GM18517 (cell line): ENCODE measurements at regions not wholly inside any gene's neighbourhood (a gene's known extent, or its start where the extent isn't known, plus 50 kb on each side); places are given as distances from the start of the nearest gene placed in this dataset.
"Not testable (repeated sequence)": the region's sequence is repeated elsewhere in the genome, so short reads cannot be mapped to it uniquely, and the experiment has no call there.

Experiments
- ATAC-seq: cut with Tn5 transposase; IDR thresholded peaks from one replicate; pipeline ENCODE4 v1.9.1; 2021; ENCODE audit warnings: mild to moderate bottlenecking, moderate library complexity; ENCODE audit not compliant: unreplicated experiment

- ATAC-seq = not testable (repeated sequence)
Measured at GRCh38 chr10:45056806-45057205, 56.1 kb downstream of the ZNF22 start.

DNA sequence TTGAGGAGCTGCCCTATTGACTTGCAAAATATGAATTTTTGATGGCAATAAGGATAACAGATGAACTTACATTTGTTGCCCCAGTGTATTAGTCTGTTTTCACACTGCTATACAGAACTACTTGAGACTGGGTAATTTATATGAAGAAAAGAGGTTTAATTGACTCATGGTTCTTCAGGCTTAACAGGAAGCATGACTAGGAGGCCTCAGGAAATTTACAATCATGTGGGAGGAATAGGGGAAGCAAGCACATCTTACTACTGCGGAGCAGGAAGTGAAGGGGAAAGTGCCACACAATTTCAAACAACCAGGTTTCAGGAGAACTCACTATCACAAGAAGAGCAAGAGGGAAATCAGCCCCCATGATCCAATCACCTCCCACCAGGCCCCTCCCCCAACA is 57.9 kb downstream of the ZNF22 start:
- ATAC-seq = no peak

DNA sequence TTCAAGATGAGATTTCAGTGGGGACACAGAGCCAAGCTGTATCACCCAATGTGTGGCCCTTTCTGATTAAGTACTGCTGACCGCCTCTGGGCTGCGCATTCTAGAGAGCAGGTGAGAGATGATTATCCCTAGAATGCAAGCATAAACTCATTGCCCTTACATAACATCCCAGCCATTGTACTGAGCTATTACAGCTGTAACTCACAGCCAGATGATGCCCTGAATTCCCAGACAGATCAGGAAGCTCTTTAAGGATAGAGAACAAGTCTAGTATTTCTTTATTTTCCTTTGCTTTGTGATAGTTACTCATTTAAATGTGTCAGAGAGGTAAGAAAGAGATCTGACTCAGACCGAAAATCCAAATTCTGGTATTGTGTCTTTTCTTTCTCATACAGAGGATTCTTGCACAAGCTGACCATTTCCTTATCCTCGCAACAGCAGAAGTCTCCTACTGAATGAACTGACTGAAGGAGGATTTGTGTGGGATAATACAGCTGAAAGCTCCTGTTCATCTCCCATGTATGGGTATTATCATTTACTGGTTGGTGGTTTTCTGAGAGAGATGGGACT is 58.4 kb downstream of the ZNF22 start:
- ATAC-seq = no peak

DNA sequence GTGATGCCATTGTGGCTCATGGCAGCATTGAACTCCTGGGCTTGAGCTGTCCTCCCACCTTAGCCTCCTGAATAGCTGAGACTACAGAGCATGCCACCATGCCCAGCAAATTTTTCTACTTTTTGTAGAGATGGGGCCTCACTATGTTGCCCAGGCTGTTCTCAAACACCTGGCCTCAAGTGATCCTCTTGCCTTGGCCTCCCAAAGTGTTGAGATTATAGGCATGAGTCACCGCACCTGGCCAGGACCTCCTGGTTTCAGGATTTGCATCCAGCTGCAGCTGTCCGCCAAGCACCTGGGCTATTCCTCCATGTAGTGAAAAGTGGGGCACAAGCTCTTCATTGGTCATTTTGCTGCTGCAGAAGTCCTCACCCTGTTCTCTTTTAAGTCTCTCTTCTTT is 58.9 kb downstream of the ZNF22 start:
- ATAC-seq = no peak

GRCh38 chr10:45061982-45062381 is 61.3 kb downstream of the ZNF22 start:
- no peak for ATAC-seq

- no peak for ATAC-seq
Measured at GRCh38 chr10:45063591-45064231, 63.0 kb downstream of the ZNF22 start.

DNA sequence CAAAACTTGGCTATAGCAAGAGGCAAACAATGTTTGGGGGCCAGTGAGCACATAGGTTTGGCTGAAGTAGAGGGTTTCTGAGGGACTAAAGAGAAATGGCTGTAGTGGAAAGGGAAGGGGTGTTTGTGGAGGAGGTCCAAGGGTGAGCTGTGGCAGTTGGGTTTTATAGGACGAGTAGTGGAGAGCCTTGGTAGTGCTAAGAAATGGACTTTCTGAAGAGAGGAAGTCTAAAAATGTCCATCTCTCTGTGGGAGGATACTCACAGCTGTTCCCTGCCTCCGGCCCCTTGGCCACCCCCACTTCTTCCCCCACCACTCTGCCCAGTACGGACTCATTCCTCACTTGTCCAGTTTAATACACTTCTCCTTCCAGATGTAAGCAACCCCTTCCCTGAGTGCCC is 64.3 kb downstream of the ZNF22 start:
- no peak for ATAC-seq

DNA sequence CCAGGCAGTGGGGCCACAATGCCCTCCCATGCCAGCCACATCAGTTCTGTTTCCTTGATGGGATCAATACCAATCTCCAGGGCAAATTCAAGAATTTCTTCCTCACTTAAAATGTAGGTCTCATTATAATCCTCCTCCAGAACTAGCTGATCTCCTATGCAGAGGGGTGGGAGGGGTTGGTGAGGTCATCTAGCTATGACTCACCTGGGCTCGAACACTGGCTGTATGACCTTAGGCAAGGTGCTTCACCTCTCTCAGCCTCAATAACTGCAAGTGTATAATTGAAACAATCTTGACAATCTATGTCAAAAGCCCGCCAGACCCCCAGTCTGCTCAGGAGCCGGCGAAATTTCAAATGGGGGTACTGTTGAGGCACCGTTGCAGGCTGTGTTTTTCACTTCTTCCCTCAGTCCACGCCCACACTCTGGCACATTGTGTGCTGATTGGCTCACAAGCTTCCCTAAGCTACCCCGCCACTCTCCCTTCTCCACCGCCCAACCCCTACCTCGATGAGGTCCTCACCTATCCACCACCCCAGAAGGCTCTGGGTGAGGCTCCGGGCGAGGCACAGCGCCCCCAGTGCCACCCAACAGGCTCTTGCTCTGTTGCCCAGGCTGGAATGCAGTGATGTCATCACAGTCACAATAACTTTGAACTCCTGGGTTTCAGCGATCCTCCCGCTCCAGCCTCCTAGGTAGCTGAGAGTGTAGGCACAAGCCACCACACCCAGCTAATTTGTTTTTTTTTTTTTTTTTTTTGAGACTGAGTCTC is 70.5 kb downstream of the ZNF22 start:
- no peak for ATAC-seq

DNA sequence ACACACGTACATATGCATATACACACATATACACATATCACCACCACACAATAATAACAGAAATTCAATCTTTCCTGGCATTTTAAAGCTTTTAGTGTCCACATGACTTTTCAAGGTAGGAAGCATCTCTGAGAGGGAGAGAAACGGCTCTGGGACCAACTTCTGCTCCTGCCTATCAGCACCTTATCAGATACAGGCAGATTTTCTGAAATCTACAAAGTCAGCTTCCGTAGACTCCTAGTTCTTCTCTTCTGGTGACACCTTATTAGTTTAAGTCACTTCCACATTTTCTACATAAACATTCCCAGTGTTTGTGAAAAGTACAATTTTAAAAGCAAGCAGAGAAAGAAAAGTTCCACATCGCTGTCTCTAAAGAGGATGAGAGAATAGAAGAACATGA is 74.5 kb downstream of the ZNF22 start:
- no peak for ATAC-seq

DNA sequence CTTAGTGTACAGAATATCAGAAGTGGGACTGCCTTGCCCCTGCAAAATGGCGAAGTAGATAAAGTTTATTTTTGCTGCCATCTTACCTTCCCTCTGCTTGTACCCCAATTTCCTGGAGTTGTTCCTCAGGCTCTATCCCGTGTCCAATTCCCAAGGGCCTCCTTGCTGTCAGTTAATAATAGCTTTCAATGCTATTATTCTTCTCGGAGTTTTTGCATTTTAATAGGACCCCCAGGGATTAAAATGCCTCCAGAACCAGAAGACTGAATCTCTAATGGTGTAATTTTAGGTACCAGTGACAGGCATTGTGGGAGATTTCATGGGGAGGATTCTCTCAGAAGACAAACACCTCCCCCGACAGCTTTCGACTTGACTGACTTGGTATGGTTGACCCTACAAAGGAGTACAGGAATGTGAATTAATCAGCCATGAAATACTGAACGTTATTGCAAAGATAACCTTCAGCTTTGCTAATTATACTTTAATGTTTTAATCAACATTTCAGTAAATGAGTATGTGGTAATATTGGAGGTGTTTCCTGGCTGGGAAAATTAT is 75.2 kb downstream of the ZNF22 start:
- ATAC-seq = no peak

DNA sequence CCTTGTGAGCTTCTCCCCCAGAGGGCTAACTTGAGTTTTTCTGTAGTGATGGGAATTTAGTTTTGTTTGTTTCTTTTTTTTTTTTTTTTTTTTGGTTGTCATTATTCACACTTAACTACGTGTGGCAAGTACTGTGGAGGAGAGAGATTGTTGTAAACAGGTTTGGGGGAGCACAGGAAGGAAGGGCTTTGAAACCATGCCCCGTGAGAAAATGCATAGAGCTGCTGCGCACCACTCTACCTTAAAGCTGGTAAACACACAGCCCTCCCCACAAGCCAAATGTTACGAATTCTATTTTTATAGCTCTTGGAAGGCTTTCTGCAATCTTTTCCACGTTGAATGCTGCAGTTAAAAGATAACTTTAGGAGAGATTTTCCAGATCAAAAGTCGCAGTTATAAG is 76.2 kb downstream of the ZNF22 start:
- no peak for ATAC-seq

GRCh38 chr10:45080331-45080730 is 79.6 kb downstream of the ZNF22 start:
- ATAC-seq = no peak

DNA sequence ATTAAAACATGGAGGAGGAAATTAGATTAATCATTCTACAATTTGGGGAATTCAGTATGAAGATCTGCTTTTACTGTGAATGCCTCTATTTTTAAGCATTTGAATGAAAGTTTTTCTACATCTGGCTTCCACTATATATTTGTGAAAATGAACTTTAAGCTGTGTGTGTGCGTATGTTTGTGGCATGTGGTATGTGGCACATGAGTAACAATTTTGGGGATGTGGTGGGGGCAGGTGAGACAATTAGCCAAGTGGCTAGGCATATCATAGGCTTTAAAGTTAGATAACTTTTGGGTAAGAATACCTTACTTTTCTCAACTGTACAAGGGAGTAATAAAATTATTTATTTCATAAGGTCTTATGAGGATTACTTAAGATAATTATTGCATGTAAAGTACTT is 81.5 kb downstream of the ZNF22 start:
- ATAC-seq = no peak

DNA sequence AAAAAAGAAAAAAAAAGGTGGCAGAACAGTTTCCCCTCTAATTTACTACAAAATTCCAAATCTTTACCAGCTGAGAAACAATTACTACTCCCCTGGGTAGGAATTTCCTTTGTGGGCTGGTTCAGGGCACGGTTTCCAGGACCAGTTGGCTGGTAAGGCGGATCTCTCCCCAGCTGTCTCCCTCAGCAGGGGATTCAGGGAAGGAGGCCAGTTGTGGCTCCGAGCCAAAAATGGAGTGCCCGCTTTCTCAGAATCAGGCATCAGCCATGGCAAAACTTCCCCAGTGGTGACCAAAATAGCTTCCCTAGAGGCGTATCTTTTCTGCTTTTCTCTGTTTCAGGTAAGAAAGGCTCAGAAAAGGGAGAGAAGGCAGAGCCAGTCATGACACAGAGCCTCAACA is 91.2 kb downstream of the ZNF22 start:
- ATAC-seq = no peak

DNA sequence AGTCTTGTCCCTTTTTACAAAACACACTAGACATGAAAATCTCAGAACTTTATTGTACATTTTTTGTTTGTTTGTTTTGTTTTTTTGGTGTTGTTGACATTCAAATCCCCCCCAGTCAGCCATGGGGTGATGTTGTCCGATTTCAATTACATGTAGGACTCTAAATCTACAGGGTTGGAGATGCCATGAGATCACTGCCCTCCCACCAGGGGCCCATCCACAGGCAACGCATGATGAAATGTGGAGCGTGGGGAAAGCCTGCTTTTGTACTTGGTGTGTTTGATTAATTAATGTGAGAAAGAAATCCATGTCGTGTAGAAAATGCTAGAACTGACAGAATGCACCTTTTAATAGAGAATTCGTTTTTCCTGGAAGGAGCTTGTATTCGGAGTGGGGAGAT is 93.2 kb downstream of the ZNF22 start:
- ATAC-seq = no peak

GRCh38 chr10:45095286-45095685 is 94.6 kb downstream of the ZNF22 start:
- ATAC-seq = no peak

DNA sequence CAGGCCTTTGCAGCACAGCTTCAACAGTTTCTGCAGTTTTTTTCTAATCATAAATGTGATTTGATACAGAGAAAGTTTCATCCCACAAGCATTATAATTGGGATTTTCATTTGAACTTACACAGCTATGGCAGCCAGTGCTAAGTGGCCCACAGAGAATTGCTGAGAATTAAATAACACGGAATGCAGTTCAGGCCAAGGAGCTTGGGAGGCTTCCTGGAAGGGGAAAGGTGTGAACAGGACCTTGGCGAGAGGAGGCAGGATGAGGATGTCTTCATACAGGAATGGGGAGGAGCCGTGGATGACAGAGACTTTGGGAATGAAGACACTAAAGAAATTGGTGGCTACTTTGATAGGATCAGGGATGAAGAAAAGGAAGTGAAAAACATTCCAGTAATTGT is 95.3 kb downstream of the ZNF22 start:
- no peak for ATAC-seq

- ATAC-seq = no peak
Measured at GRCh38 chr10:45100429-45100828, 99.7 kb downstream of the ZNF22 start.

- no peak for ATAC-seq
Measured at GRCh38 chr10:45104674-45105073, 104.0 kb downstream of the ZNF22 start.

DNA sequence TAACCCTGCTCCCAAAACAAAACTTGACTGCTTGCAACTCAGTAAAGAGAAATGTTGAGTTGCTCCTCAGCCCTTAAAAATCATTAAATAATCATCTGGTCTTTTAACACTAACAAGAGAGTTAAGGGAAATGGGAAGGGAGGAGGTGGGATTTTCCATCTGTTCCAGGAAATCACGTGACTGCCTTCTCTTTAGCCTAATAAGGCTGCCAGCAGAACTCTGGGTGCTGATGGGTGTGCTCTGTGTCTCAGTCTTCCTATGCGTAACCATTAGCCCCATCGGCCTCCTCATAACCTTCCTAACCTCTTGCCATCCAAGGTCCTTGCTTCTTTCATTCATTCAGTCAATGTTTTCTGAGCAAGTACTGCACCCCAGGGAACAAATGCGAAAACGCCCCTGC is 104.6 kb downstream of the ZNF22 start:
- ATAC-seq = not testable (repeated sequence)

GRCh38 chr10:45106236-45106856 is 105.6 kb downstream of the ZNF22 start:
- ATAC-seq = no peak

GRCh38 chr10:45111509-45111908 is 110.8 kb downstream of the ZNF22 start:
- no peak for ATAC-seq
